ENCODE measurements at regions not wholly inside any gene's neighbourhood (a gene's known extent, or its start where the extent isn't known, plus 50 kb on each side); places are given as distances from the start of the nearest gene placed in this dataset.

GRCh38 chrX:73913580-73913979 lies 61.1 kb upstream of the XIST start:
- no peak for TF ChIP-seq CTCF (IDR thresholded peaks at IDR 0.05; ENCODE audit: low read depth, low read length)
- TF ChIP-seq EZH2phosphoT487 (IDR thresholded peaks at IDR 0.05; ENCODE audit: low read depth) = no peak

Data from OCI-LY3 (cell line).